Stimulated activated CD4-positive, alpha-beta T cell treated with anti-CD3 and anti-CD28 coated beads, TNF-alpha, amount 100 ng/mL, for 1 hour (primary cell): ENCODE measurements at regions not wholly inside any gene's neighbourhood (a gene's known extent, or its start where the extent isn't known, plus 50 kb on each side); places are given as distances from the start of the nearest gene placed in this dataset.

ENCODE experiments used
- DNase-seq, 3 donors: peaks; one replicate each; pipeline ENCODE4 v3.0.0-alpha.2; 2020; ENCODE audit warnings: low read depth in 3 of 3, low spot score in 1 of 3

GRCh38 chr2:120851116-120851773, 115.6 kb downstream of the GLI2 start:
- no peak for DNase-seq

DNA sequence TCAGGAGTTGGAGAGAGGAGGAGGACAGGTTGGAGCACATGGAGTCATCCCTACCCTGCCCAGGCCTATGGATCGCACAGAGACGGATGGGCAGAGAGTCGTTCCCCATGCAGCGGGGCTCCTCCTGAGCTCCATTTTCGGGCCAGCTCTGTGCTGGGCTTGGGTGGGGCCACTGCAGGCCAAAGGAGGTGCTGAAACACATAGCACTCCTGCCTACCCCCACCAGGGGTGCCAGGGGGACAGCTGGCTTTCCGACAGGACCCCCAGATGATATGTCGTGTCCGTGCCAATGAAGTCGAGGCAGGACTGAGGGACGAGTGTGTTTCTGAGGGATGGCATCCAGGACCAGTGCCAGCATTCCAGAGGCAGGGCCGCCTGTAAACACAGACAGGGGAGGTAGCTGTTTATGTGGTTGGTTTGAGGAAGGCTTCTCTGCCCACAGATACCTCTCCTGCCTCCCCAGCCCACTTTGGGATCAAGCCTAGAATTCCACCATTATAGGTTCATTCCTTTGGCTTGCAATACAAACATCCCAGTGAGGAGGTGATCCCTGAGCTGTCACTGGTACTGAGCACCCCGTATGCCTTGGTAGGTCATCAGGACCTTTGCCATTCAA, 116.6 kb downstream of the GLI2 start:
- DNase-seq = no peak

- no peak for DNase-seq
Measured at GRCh38 chr2:120853306-120854013, 117.8 kb downstream of the GLI2 start.

- DNase-seq = no peak
Measured at GRCh38 chr2:120854014-120854620, 118.4 kb downstream of the GLI2 start.

DNA sequence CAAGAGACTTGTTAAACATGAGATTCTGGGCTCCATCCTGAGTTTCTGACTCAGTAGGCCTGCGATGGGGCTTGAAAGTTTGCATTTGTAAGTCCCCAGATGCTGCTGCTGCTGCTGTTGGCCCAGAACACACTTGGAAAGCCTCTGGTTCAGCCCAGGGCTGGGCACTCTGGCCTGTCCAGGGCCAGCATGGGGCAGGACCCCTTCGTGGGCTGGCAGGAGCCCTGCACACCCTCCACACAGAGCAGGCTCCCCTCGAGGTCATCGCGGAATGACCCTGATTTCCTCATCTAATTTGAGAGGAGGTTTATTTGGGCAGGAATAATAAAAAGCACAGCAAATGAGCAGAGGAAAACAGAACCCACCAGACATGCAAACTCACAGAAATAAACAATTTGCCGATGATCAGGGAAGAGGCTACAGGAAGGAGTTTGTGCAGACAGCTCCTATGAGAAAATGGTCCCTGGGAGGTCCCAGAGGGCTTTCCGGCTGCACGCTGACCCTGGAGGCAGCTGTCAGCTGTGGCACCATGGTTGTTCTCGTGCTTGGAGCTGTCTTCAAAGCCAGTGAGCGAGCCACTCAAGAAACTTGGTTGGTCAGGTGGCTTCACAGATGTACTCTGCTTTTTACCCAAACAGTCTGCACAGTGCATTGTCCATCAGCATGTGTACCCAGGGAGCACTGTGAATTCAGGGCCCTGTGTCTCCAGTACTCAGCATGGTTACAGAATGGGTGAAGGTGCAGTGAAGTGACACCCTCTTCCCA, 119.3 kb downstream of the GLI2 start:
- DNase-seq = no peak

GRCh38 chr2:120855855-120856405, 120.3 kb downstream of the GLI2 start:
- no peak for DNase-seq

- DNase-seq = no peak
Measured at GRCh38 chr2:120856421-120856862, 120.8 kb downstream of the GLI2 start.

DNA sequence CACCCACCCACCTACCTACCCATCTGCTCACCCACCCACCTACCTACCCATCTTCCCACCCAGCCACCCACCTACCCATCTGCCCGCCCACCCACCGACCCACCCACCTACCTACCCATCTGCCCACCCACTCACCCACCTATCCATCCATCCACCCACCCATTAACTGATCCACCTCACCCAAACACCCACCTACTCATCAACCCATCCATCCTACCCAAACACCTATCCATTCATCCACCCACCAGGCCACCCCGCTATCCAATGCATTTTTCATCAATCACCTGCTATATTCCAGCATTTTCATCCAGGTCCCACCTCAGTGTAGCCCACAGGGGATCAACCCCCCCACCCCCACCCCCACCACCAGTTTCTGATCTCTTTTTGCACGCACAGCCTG, 121.8 kb downstream of the GLI2 start:
- no peak for DNase-seq

DNA sequence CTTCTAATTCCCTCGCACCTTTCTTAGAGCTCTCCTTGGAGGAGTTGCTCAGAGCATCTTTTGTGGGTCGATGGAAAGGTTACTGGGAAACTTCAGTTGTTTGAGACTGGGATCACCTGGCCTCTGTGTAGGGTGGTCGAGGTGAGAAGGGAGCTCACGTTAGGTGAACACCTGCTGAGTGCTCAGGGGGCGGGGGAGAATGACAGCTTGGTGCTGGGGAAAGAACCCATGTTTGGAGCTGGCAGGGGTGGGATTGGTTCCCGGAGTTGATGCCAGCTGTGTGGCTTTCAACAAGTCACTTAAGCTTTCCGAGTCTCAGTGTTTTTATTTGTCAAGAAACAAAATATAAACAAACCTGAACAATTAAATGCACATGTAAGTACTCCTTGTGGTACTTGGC, 122.3 kb downstream of the GLI2 start:
- DNase-seq = no peak

DNA sequence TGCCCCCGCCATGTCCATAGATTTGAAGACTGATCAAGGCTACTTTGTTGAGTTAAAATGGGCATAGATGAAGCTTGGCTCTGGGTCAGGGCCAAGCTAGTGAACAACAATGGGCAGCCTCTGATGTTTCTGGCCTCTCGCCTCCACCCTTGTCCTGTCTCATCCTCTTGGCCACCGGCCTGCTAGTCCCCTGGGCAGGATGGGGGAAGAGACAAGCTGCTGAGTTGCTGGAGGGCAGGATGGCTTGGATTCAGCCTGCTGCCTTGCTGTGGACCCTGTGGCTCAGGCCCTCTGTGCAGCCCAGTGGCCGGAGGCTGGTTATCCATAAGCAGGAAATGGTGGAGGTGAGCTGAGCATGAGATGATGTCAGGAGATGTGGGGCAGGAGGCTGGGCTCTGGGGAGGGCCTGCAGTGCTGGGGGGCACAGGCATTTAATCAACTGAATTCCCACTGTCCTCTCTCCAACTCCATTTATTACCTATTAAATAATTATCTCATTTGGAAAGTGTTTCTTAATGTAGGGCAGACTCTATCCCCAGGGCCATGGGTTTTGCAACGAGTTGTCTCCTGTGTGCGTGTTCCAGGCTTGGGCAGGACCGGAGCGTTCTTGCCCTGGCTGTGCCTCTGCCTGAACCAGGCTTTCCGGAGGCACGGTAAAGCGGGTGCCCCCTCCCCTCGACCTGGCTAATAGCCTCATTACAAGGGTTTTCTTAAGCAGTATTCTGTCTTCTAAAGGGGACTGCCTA, 122.9 kb downstream of the GLI2 start:
- no peak for DNase-seq

GRCh38 chr2:120859128-120859527, 123.5 kb downstream of the GLI2 start:
- no peak for DNase-seq

DNA sequence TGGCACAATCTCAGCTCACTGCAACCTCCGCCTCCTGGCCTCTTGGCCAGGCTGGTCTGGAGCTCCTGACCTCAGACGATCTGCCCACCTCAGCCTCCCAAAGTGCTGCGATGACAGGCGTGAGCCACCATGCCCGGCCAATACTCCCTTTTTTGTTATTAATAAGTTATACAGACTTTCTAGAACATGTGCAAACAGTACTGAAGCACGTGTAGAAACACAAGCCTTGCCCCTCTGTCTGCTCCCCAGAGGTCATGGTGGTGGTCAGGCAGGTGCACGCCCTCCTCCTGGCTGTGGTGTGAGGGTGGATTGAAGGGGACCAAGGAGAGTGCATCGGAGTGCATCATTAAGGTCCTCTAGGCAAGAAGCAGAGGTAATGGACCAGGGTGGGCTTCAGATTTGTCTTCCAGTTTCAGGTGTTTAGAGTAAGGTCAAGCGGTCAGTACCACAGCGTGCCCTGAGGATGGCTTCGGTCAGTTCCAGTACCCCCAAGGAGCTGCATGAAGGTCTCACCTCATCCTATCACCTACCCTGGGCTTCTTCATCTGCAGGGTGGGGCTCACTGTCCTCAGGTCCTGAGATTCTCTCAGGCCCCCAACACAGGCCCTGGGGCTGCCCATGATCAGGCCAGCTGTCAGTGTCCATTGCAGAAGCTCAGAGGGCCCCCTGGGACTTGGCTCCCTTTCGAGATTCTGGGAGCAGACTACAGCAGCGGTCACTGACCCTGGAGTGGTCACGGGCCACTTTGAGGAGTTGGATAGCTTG, 124.3 kb downstream of the GLI2 start:
- no peak for DNase-seq

- DNase-seq = no peak
Measured at GRCh38 chr2:120860579-120860922, 124.9 kb downstream of the GLI2 start.

GRCh38 chr2:120861191-120861575, 125.5 kb downstream of the GLI2 start:
- DNase-seq = no peak

- DNase-seq = no peak
Measured at GRCh38 chr2:120861576-120862191, 126.0 kb downstream of the GLI2 start.

DNA sequence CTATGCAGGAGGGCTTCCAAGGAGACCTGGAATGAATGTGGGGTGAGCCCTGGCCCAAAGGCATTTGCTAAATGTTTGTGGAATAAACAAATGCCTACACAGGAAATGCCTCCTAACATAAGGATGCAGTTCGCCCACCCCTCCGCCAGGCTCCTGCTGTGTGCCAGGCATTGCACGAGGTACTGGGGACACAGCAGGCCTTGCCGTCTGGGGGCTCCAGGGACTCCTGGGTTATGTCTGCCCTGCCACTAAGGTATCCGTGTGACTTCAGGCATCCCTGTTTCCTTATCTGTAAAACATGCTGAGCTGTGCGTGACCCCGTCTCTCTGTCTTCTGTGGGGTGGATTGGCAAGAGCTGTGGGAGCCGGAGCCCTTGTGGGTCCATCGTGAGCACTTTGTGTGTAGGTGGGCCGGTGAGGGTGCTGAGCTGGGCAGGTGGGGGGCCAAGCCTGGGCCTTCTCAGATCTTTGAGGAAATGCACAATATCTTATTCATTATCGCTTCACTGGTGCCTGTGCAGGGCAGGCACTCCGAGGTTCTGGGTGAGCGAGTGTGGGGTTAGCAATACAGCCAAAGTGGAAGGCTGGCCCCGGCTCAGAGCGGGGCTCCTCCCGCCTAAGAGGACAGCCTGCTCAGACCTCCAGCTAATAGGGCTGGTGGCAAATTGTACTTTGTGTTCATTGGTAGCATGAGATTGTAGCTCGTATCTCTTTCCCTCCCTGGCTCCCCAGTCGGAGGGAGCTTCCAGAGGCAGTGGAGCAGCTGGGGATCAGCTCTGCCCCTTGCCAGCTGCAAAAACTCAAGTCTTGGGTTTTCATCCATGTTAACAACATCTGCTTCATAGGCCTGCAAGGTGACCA, 126.8 kb downstream of the GLI2 start:
- no peak for DNase-seq

GRCh38 chr2:120863146-120863545, 127.5 kb downstream of the GLI2 start:
- DNase-seq = no peak

GRCh38 chr2:120863661-120864320, 128.1 kb downstream of the GLI2 start:
- DNase-seq = no peak
